ENCODE measurements at regions not wholly inside any gene's neighbourhood (a gene's known extent, or its start where the extent isn't known, plus 50 kb on each side); places are given as distances from the start of the nearest gene placed in this dataset.
"Not testable (repeated sequence)": the region's sequence is repeated elsewhere in the genome, so short reads cannot be mapped to it uniquely, and the experiment has no call there.

GRCh38 chr11:3583476-3583875 is 58.3 kb downstream of the ART5 start:
- intact Hi-C loops (cut with DNase I); ATAC-seq: not testable (repeated sequence)

GRCh38 chr11:3581389-3581725 is 60.4 kb downstream of the ART5 start:
- intact Hi-C loops (cut with DNase I); DNase-seq; ATAC-seq: not testable (repeated sequence)

More at GRCh38 chr11:3583476-3583875, 58.3 kb downstream of the ART5 start:
- DNase-seq = not testable (repeated sequence)

- intact Hi-C loops (cut with DNase I); ATAC-seq: not testable (repeated sequence)
- DNase-seq = peak; percentile 38
Observed at GRCh38 chr11:3580487-3581388, 61.1 kb downstream of the ART5 start.

GRCh38 chr11:3579600-3580459 is 62.0 kb downstream of the ART5 start:
- intact Hi-C loops (cut with DNase I); ATAC-seq; DNase-seq: not testable (repeated sequence)

- intact Hi-C loops (cut with DNase I); DNase-seq; ATAC-seq: not testable (repeated sequence)
Observed at GRCh38 chr11:3576066-3576604, 65.7 kb downstream of the ART5 start.

GRCh38 chr11:3572976-3573647 is 68.7 kb downstream of the ART5 start:
- DNase-seq; intact Hi-C loops (cut with DNase I); ATAC-seq: not testable (repeated sequence)

- intact Hi-C loops (cut with DNase I); DNase-seq; ATAC-seq: not testable (repeated sequence)
Observed at GRCh38 chr11:3571752-3572151, 70.0 kb downstream of the ART5 start.

GRCh38 chr11:3565838-3566237 is 76.0 kb downstream of the ART5 start:
- ATAC-seq; DNase-seq; intact Hi-C loops (cut with DNase I): not testable (repeated sequence)

GRCh38 chr11:3564383-3564782 is 77.4 kb downstream of the ART5 start:
- intact Hi-C loops (cut with DNase I); DNase-seq; ATAC-seq: not testable (repeated sequence)

GRCh38 chr11:3554621-3555020 is 87.2 kb downstream of the ART5 start:
- ATAC-seq; DNase-seq; intact Hi-C loops (cut with DNase I): not testable (repeated sequence)

- DNase-seq; intact Hi-C loops (cut with DNase I); ATAC-seq: not testable (repeated sequence)
Observed at GRCh38 chr11:3544990-3545389, 96.8 kb downstream of the ART5 start.

- ATAC-seq; intact Hi-C loops (cut with DNase I); DNase-seq: not testable (repeated sequence)
Observed at GRCh38 chr11:3538220-3538619, 103.6 kb downstream of the ART5 start.

- ATAC-seq; intact Hi-C loops (cut with DNase I): not testable (repeated sequence)
Observed at GRCh38 chr11:3537254-3537653, 104.5 kb downstream of the ART5 start.

GRCh38 chr11:3532958-3533357 is 108.8 kb downstream of the ART5 start:
- intact Hi-C loops (cut with DNase I); DNase-seq; ATAC-seq: not testable (repeated sequence)

More at GRCh38 chr11:3537254-3537653, 104.5 kb downstream of the ART5 start:
- not testable (repeated sequence) for DNase-seq

- ATAC-seq; intact Hi-C loops (cut with DNase I); DNase-seq: not testable (repeated sequence)
Observed at GRCh38 chr11:3531280-3531679, 110.5 kb downstream of the ART5 start.

GRCh38 chr11:3523567-3523966 is 118.2 kb downstream of the ART5 start:
- DNase-seq; ATAC-seq; intact Hi-C loops (cut with DNase I): not testable (repeated sequence)

- DNase-seq; ATAC-seq; intact Hi-C loops (cut with DNase I): not testable (repeated sequence)
Observed at GRCh38 chr11:3520905-3521304, 120.9 kb downstream of the ART5 start.

- intact Hi-C loops (cut with DNase I); ATAC-seq; DNase-seq: not testable (repeated sequence)
Observed at GRCh38 chr11:3519841-3520240, 122.0 kb downstream of the ART5 start.
